ENCODE measurements at regions not wholly inside any gene's neighbourhood (a gene's known extent, or its start where the extent isn't known, plus 50 kb on each side); places are given as distances from the start of the nearest gene placed in this dataset.

GRCh38 chr5:120134944-120135343, 329.2 kb upstream of the PRR16 start:
- Histone ChIP-seq H2AFZ (ENCODE audit: insufficient read depth, low read depth, low read length, poor library complexity, severe bottlenecking) (no peak overlapping the region), H3K9ac (ENCODE audit: insufficient read depth, low read length, poor library complexity, severe bottlenecking) (no peak overlapping the region), H3K27me3 (ENCODE audit: control insufficient read depth in 2 of 2, insufficient read depth in 2 of 2, low read length in 2 of 2) (no peaks in the 10 kb centered on the region), H3K4me3 (replicated peaks in 1 of 3; ENCODE audit: low read depth in 2 of 3, low read length in 3 of 3) (no peak overlapping the region), H3K4me1 (ENCODE audit: control insufficient read depth in 1 of 2, insufficient read depth in 2 of 2, low read length in 2 of 2) (peaks cover 28 to 34% of the 10 kb centered on the region in 2 donors), H4K20me1 (ENCODE audit: insufficient read depth, low read length) (no peaks in the 10 kb centered on the region), H3K4me2 (replicated peaks; ENCODE audit: extremely low read depth, low read length, poor library complexity, severe bottlenecking) (no peak overlapping the region), H3K9me3 (replicated peaks in 1 of 2; ENCODE audit: control insufficient read depth in 1 of 2, insufficient read depth in 1 of 2, low read length in 2 of 2) (peaks cover 0 to 9% of the 10 kb centered on the region in 2 donors), H3K79me2 (ENCODE audit: insufficient read depth, low read length) (no peaks in the 10 kb centered on the region), H3K27ac (ENCODE audit: low read depth in 1 of 2, low read length in 2 of 2) (no peak overlapping the region), H3K36me3 (replicated peaks in 1 of 2; ENCODE audit: control insufficient read depth in 1 of 2, insufficient read depth in 2 of 2, low read length in 2 of 2) (no peaks in the 10 kb centered on the region)
- Mint-ChIP-seq H3K4me3 (no peak overlapping the region), H3K27ac (no peak overlapping the region), H3K9me3 (peaks cover 18 to 25% (median 24%) of the 10 kb centered on the region in 7 donors), H3K27me3 (ENCODE audit: low read depth in 3 of 3) (no peaks in the 10 kb centered on the region), H3K4me1 (peaks cover 42% of the 10 kb centered on the region), H3K36me3 (peaks cover 8 to 9% of the 10 kb centered on the region in 2 donors)
- DNase-seq = no peak
- intact Hi-C loops (cut with micrococcal nuclease) = no loop called here
- TF ChIP-seq CTCF (IDR thresholded peaks at IDR 0.05) = no peak

- WGBS (ENCODE audit: insufficient coverage) = no CpG with 5 or more reads among the region's 2 CpGs
- Histone ChIP-seq H3K27ac (ENCODE audit: low read depth in 1 of 2, low read length in 2 of 2) (peak overlapping the region in 1 of 2 donors; percentile 87), H3K9me3 (replicated peaks in 1 of 2; ENCODE audit: control insufficient read depth in 1 of 2, insufficient read depth in 1 of 2, low read length in 2 of 2) (peaks cover 0 to 1% of the 10 kb centered on the region in 2 donors), H3K9ac (ENCODE audit: insufficient read depth, low read length, poor library complexity, severe bottlenecking) (no peak overlapping the region), H2AFZ (ENCODE audit: insufficient read depth, low read depth, low read length, poor library complexity, severe bottlenecking) (peak overlapping the region; percentile 7), H3K27me3 (ENCODE audit: control insufficient read depth in 2 of 2, insufficient read depth in 2 of 2, low read length in 2 of 2) (no peaks in the 10 kb centered on the region), H3K79me2 (ENCODE audit: insufficient read depth, low read length) (no peaks in the 10 kb centered on the region), H3K4me3 (replicated peaks in 1 of 3; ENCODE audit: low read depth in 2 of 3, low read length in 3 of 3) (no peak overlapping the region), H3K4me1 (ENCODE audit: control insufficient read depth in 1 of 2, insufficient read depth in 2 of 2, low read length in 2 of 2) (peaks cover 39 to 46% of the 10 kb centered on the region in 2 donors), H3K4me2 (replicated peaks; ENCODE audit: extremely low read depth, low read length, poor library complexity, severe bottlenecking) (no peak overlapping the region), H4K20me1 (ENCODE audit: insufficient read depth, low read length) (no peaks in the 10 kb centered on the region), H3K36me3 (replicated peaks in 1 of 2; ENCODE audit: control insufficient read depth in 1 of 2, insufficient read depth in 2 of 2, low read length in 2 of 2) (no peaks in the 10 kb centered on the region)
- no peaks in the 10 kb centered on the region for H3K27me3 Mint-ChIP-seq (ENCODE audit: low read depth in 3 of 3)
- H3K36me3 Mint-ChIP-seq = peaks cover 0 to 4% of the 10 kb centered on the region in 2 donors
- H3K9me3 Mint-ChIP-seq = peaks cover 2 to 4% (median 3%) of the 10 kb centered on the region in 7 donors
- H3K27ac Mint-ChIP-seq = peak overlapping the region in 6 of 7 donors; percentile 38 to 95 (median 75)
- H3K4me1 Mint-ChIP-seq = peaks cover 52% of the 10 kb centered on the region
- no peak for DNase-seq
- TF ChIP-seq CTCF (IDR thresholded peaks at IDR 0.05) = no peak
- intact Hi-C loops (cut with micrococcal nuclease) = no loop called here
- H3K4me3 Mint-ChIP-seq = no peak overlapping the region
Observed at GRCh38 chr5:120137582-120137981, 326.5 kb upstream of the PRR16 start.
